ENCODE measurements at regions not wholly inside any gene's neighbourhood (a gene's known extent, or its start where the extent isn't known, plus 50 kb on each side); places are given as distances from the start of the nearest gene placed in this dataset.

DNA sequence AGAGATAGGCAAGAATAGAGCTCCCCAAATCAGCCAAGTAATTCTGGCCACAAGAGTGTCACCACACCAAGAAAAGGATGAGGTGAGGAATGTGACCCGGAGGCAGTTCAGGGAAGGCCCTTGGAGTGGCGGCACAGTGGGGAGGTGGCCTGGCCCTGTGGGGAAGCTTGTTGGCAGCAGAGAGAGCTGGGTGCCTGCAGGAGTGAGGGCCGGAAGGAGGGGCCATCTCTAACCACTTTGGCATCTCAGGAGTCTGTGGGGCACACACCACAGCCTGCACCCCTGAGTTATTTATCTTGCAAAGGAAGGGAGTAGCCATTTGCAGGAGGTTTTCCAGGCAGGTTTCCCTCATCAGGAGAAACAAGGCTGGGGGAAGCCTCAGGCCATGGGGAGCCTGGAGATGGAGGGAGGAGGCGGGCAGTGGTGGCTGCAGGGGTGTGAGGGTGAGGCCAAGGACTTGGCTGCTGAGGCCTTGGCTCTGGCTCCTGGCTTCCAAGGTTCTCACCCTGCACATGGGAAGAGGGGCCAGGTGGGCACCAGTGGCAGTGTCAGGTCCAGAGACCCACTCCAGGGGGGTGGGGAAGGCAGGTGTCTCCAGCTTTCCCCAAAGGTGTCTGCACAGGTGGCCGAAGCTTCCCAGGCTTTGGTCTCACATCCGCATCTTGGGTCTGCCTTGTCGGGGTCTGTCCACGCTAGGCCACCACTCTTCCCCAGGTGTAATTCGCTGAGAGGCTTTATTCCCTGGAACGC lies 370.2 kb downstream of the CTTN start:
- Histone ChIP-seq H3K9me3 (no peaks in the 10 kb centered on the region), H3K4me1 (no peaks in the 10 kb centered on the region), H3K27me3 (no peaks in the 10 kb centered on the region), H3K27ac (no peak overlapping the region), H3K36me3 (no peaks in the 10 kb centered on the region), H3K4me3 (no peak overlapping the region)
- TF ChIP-seq, protein P1, sequence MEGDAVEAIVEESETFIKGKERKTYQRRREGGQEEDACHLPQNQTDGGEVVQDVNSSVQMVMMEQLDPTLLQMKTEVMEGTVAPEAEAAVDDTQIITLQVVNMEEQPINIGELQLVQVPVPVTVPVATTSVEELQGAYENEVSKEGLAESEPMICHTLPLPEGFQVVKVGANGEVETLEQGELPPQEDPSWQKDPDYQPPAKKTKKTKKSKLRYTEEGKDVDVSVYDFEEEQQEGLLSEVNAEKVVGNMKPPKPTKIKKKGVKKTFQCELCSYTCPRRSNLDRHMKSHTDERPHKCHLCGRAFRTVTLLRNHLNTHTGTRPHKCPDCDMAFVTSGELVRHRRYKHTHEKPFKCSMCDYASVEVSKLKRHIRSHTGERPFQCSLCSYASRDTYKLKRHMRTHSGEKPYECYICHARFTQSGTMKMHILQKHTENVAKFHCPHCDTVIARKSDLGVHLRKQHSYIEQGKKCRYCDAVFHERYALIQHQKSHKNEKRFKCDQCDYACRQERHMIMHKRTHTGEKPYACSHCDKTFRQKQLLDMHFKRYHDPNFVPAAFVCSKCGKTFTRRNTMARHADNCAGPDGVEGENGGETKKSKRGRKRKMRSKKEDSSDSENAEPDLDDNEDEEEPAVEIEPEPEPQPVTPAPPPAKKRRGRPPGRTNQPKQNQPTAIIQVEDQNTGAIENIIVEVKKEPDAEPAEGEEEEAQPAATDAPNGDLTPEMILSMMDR (IDR thresholded peaks at IDR 0.05): no peak
- no peak for TF ChIP-seq POLR2A (IDR thresholded peaks at IDR 0.05)
- DNase-seq: no peak
- intact Hi-C loops (cut with DNase I; ENCODE audit: low total_unique reads): loop anchor here (10.0 kb wide), 1 partner anchor 304 kb away; no protein-coding TSS in a partner anchor

DNA sequence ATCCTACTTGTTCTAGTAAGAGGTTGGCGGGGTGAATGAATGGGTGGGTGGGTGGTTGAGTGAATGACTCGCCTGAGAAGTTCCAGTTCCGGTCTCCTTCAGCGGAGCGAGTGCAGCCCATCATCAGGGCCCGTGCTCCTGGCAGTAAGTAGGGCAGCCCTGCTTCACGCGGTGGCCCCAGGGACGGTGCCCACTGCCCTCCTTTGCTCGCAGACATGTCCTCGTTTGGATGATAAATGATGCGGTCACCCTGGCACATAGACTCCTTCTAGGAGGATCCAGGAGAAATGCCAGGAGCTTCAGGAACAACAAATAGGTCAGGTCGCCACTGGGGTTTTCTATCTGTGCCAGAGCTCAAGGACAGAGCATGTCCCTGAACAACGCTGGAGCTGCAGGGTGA lies 370.8 kb downstream of the CTTN start:
- Histone ChIP-seq H3K4me3 (no peak overlapping the region), H3K36me3 (no peaks in the 10 kb centered on the region), H3K4me1 (no peaks in the 10 kb centered on the region), H3K9me3 (no peaks in the 10 kb centered on the region), H3K27ac (no peak overlapping the region), H3K27me3 (no peaks in the 10 kb centered on the region)
- DNase-seq: no peak
- intact Hi-C loops (cut with DNase I; ENCODE audit: low total_unique reads): loop anchor here (10.0 kb wide), 1 partner anchor 304 kb away; no protein-coding TSS in a partner anchor
- no peak for TF ChIP-seq POLR2A (IDR thresholded peaks at IDR 0.05)

DNA sequence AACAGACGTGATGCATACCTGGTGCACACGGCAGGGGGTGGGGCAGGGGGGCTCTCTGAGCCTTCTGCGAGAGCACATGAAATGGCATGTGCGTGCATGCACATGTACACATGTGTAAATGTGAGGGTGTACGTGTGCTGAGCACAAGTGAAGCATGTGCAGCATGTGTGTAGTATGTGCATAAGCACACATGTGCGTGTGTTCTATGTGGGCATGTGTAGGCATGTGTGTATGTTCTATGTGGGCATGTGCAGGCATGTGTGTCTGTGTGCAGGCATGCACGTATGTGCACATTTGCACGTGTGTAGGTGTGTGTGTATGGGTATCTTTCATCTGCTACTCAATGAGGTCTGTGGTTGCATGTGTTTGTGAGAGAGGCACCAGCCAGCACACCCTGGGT lies 371.2 kb downstream of the CTTN start:
- no peak for DNase-seq
- Histone ChIP-seq H3K4me3 (no peak overlapping the region), H3K27ac (no peak overlapping the region), H3K9me3 (no peaks in the 10 kb centered on the region), H3K27me3 (no peaks in the 10 kb centered on the region), H3K36me3 (no peaks in the 10 kb centered on the region), H3K4me1 (no peaks in the 10 kb centered on the region)
- intact Hi-C loops (cut with DNase I; ENCODE audit: low total_unique reads): loop anchor here (10.0 kb wide), 1 partner anchor 305 kb away; no protein-coding TSS in a partner anchor
- no peak for TF ChIP-seq POLR2A (IDR thresholded peaks at IDR 0.05)
- TF ChIP-seq, protein P1 (IDR thresholded peaks at IDR 0.05): no peak

DNA sequence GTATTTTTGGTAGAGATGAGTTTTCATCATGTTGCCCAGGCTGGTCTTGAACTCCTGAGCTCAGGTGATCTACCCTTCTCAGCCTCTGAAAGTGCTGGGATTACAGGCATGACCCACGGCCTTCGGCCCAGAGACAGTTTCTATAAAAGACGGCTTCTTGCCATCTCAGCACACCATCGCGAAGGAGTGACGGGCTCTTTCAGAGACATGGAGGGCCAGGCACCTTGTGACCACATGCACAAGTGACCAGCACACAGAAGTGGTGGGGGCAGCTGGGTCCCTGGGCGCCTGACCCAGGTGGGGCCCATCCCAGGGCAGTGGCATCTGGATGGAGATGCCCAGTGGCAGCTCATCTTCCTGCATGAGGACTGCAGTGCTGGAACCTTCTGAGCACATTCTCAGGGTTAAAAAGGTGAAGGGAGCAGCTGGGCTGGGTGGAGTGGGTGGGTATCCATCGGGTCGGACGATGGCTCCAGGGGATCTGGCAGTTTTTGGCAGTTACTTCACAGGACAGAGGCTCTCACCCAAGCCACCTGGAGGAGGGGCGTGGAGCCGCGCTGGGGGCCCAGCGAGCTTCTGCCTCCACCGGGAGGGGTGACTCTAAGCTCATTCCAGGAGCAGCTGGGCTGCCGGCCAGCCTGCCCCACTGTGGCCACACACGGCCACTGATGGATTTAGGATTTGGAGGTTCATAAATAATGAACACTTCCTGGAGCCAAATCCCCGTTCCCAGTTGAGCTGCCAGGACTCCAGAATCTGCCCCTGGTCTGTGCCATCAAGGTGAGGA lies 373.0 kb downstream of the CTTN start:
- H3K4me1 ChIP-seq: no peaks in the 10 kb centered on the region
- intact Hi-C loops (cut with DNase I; ENCODE audit: low total_unique reads): no loop called here
- H3K9me3 ChIP-seq: no peaks in the 10 kb centered on the region
- no peaks in the 10 kb centered on the region for H3K36me3 ChIP-seq
- H3K27me3 ChIP-seq: no peaks in the 10 kb centered on the region
- no peak overlapping the region for H3K27ac ChIP-seq
- TF ChIP-seq, protein P1 (IDR thresholded peaks at IDR 0.05): no peak
- TF ChIP-seq POLR2A (IDR thresholded peaks at IDR 0.05): no peak
- DNase-seq: no peak
- H3K4me3 ChIP-seq: no peak overlapping the region

DNA sequence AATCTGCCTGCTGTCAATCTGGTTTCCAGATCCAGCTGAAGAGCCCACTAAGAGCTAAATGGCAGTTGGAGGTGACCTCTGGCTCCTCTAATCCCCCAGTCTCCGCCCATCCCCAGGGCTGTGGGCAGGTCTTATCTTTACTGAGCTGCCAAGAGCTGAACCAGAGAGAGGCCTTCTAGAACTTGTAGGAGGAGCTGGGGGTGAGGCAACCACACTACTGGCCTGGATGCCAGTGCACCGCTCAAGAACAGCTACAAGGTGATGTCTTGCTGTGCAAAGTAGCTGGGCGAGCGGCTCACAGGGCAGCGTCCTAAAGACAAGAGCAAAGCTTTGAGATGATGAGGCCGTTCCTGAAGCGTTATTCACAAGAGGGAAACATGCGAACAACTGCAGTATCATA lies 374.6 kb downstream of the CTTN start:
- Histone ChIP-seq H3K9me3 (no peaks in the 10 kb centered on the region), H3K4me3 (no peak overlapping the region), H3K27ac (no peak overlapping the region), H3K36me3 (no peaks in the 10 kb centered on the region), H3K4me1 (no peaks in the 10 kb centered on the region), H3K27me3 (no peaks in the 10 kb centered on the region)
- intact Hi-C loops (cut with DNase I; ENCODE audit: low total_unique reads): no loop called here
- no peak for DNase-seq
- TF ChIP-seq, protein P1 (IDR thresholded peaks at IDR 0.05): no peak
- no peak for TF ChIP-seq POLR2A (IDR thresholded peaks at IDR 0.05)
